ENCODE measurements at regions not wholly inside any gene's neighbourhood (a gene's known extent, or its start where the extent isn't known, plus 50 kb on each side); places are given as distances from the start of the nearest gene placed in this dataset.
A peak's percentile ranks its signal among the peaks of the same experiment; 100 is the strongest.
"Not testable (repeated sequence)": the region's sequence is repeated elsewhere in the genome, so short reads cannot be mapped to it uniquely, and the experiment has no call there.

DNA sequence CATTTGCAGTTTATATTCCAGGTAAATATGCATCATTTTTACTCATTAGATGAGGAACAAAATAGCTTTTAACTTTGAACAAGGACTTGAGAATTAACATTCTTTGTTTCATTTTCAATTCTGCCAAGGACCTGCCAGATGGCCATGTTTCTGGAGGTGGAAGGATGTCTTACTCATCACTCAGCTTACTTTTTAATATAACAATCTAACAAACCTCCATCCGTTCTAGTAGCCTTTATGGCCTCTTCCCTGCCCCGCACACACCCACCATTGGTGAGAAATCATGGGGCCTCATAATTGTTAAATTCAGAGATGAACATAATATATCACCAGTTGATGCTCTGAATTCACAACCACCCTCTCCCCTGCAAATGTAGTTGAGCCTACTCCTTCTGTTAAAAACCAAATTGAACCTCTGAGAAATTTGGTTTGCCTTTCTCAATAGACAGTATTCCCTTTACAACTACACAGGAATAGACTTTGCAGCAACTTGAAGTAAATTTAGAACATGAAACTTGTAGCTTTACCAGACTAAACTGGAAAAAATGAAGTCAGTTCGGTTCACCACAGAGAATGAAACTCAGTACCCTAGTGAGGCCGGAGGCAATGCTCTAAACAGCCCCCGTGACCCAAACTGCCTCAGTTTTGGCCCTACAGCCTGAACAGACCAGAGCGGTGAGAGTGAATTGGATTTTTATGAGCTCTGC is 50.1 kb upstream of the ACSL4 start:
- DNase-seq, result peak; percentile 7 to 13

GRCh38 chrX:109783701-109784079 is 50.6 kb upstream of the ACSL4 start:
- DNase-seq, result no peak

DNA sequence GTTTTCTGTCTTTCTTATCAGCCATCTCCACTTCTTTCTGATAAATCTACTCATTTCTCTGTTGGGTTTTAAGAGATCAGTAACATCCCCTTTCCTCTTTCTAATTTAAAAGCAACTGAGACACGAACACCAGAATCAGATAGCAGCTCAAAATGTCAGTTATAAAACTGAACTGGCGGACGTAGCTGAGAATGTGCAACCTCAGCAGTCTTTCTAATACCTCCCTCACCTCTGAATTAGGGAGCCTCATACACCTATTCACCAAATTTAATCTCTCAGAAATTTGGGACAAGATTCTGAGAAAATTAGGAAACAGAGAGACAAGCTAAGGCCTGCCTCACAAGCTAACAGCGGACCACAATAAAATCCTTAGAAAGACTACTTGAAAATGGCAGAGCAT is 52.0 kb upstream of the ACSL4 start:
- DNase-seq, result no peak

- not testable (repeated sequence) for DNase-seq
Measured at GRCh38 chrX:109790511-109790910, 57.5 kb upstream of the ACSL4 start.

DNA sequence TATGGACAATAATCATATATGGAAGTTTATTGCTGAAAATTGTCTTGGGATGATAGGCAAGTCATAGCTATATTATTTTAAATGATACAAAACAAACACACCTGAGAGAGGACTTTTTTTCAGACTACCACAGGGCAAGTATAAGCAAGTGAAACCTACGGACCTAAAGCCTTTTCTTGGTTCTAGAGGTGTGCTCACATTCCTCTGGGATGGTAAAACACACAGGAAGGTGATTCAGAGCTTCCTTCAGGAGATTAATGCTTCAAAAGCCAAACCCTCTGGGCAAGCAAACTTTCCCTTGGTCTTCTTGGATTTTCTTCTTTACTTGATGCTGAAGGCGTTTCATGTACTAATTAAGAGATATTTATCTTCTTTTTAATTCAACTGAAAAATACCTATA is 60.1 kb upstream of the ACSL4 start:
- DNase-seq, result no peak

GRCh38 chrX:109795682-109796081 is 62.6 kb upstream of the ACSL4 start:
- no peak for DNase-seq

GRCh38 chrX:109797311-109797975 is 64.4 kb upstream of the ACSL4 start:
- no peak for DNase-seq

- DNase-seq, result no peak
Measured at GRCh38 chrX:109812236-109812635, 79.2 kb upstream of the ACSL4 start.

- no peak for DNase-seq
Measured at GRCh38 chrX:109813236-109813635, 80.2 kb upstream of the ACSL4 start.

- no peak for DNase-seq
Measured at GRCh38 chrX:109818976-109819375, 85.9 kb upstream of the ACSL4 start.

DNA sequence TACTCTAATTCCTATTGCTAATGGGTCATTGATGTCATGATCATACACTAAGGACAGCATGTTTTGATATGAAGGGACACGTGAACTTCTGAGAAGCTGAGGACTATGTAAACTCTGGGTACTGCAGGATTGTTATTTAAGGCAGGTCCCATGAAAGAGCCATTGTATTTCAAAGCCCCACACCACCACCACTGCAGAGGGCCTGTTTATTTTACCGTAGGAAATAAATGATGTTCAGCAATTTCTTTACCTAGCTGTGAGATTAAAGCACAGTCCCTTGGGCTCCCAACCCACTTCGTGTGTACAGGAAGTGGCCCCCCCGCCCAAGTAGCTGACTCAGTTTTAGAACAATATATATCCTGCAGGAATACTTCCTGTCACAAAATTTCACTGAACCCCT is 89.8 kb upstream of the ACSL4 start:
- no peak for DNase-seq

- no peak for DNase-seq
Measured at GRCh38 chrX:109826954-109827708, 94.1 kb upstream of the ACSL4 start.

DNA sequence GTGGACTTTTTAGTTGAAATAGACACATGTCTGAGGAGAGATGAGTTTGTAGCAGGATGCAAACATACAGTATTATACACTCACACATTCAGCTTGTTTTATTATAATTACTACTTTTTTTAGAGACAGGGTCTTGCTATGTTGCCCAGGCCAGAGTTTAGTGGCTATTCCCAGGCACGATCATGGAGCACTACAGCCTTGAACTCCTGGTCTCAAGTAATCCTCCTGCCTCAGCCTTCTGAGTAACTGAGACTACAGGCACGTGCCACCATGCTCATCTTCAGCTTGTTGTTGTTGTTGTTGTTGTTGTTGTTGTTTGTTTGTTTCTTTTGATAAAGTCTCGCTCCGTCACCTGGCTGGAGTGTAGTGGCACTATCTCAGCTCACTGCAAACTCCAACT is 94.7 kb upstream of the ACSL4 start:
- no peak for DNase-seq

GRCh38 chrX:109830157-109830703 is 97.2 kb upstream of the ACSL4 start:
- no peak for DNase-seq

- DNase-seq, result no peak
Measured at GRCh38 chrX:109830704-109831206, 97.7 kb upstream of the ACSL4 start.

- DNase-seq, result no peak
Measured at GRCh38 chrX:109831326-109831985, 98.4 kb upstream of the ACSL4 start.

DNA sequence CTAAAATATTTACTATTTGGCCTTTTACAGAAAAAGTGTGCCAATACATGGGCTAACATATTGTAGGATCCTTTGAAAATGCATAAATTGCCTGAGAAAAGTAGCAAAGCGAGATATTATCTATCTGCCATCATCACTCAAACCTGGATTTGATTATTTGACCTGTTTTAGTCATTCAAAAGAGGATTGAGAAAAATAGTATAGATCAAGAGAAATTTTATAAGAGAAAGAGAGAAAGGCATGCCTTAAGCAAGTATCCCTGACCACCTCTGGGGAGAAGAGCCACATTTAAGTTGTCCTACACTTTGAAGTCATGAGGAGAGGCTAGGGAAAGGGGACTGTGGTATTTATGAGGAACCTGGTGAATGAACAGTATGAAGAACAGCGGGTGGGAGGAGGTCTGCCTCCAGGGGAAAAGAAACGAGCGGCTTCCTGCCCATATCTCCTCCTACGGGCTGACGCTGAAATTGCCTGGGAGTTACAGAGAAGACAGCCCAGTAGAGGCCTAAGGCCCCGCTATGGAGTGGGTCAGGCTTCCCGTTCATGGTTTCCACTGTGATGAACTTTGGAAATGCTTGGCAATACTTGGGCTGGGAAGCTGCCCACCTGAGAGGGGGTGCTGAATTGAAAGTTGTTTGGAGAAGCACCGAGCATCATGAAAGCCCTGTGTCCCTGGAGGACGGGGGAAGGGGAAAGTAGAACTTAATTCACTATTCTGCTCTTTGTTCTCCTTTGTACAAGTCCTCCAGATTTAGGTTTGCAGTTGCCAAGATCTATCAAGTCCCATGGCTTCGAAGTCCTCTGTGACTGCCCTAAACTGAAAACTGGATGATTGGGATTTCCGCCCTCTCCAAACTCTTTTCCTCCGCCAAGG is 106.9 kb upstream of the ACSL4 start:
- DNase-seq, result peak in 1 of 2 experiments; percentile 19

DNA sequence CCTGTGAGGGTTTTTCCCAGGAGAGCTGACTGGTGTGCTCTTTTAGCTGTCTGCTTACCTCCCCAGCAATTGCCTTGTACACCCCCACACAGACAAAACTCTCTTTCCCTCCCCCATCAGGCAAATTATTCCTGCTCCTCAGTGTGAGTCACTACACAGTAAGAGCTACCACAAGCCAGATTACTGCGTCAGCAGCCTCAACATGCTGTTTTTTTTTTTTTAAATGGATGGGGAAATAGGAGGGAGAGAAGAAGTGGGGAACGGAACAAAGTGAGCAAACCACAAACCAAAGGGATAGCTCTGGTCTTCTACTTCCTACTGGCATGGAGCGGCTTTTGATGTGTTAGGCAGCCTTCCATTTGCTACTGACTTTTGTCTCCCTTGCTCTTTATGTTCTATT is 107.5 kb upstream of the ACSL4 start:
- peak; percentile 16 to 18 for DNase-seq

DNA sequence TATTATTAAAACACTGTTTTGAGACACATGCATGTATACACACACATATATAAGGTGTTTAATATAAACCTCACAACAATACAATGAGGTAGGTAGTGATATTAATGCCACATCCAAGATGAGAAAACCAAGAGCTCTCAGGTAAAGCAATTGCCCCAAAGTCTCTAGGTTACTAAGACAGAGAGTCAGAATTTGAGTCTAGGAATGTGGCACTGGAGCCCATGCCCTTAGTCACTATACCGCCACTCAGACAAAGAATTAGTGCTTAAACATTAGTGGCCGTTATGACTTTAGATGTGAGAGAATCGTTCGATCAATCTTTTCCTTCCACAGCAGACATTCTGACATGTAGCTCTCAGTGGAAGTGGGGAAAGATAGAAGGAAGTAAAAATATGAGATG is 108.2 kb upstream of the ACSL4 start:
- DNase-seq, result no peak

- DNase-seq, result no peak
Measured at GRCh38 chrX:109841869-109842579, 109.0 kb upstream of the ACSL4 start.

DNA sequence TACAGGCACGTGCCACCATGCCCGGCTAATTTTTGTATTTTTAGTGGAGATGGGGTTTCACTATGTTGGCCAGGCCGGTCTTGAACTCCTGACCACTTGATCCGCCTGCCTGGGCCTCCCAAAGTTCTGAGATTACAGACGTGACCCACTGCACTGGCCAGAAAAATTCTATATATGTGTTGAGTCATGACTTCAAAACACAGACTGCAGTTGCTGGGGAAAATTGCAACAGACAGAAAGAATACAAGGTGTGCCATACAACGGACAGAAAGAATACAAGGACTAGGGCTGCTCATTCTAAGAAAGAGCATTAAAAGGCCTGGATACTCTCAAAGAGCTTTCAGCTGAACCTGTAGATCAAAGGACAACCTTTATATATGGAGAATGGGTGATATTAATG is 109.6 kb upstream of the ACSL4 start:
- DNase-seq, result no peak

Data from activated CD4-positive, alpha-beta T cell treated with anti-CD3 and anti-CD28 coated beads, Interleukin-2, amount 50 U/mL, for 48 hours (primary cell).